ENCODE measurements at regions not wholly inside any gene's neighbourhood (a gene's known extent, or its start where the extent isn't known, plus 50 kb on each side); places are given as distances from the start of the nearest gene placed in this dataset.

GRCh38 chr2:195458936-195459335 is 198.1 kb upstream of the SLC39A10 start:
- TF ChIP-seq CTCF (IDR thresholded peaks at IDR 0.05) (no peak), ZFX (IDR thresholded peaks at IDR 0.05; ENCODE audit: borderline replicate concordance) (no peak)

Measured in 22Rv1 (cell line).